Activated CD4-positive, CD25-positive, alpha-beta regulatory T cell treated with anti-CD3 and anti-CD28 coated beads, Interleukin-2, amount 50 U/mL, for 24 hours (primary cell): ENCODE measurements at regions not wholly inside any gene's neighbourhood (a gene's known extent, or its start where the extent isn't known, plus 50 kb on each side); places are given as distances from the start of the nearest gene placed in this dataset.

Experiments used
- ATAC-seq, 2 donors: fragments of 150-1000 bp; cut with Tn5 transposase; one replicate each; pipeline ENCODE4 v1.10.0; 2021; ENCODE audit warnings: mild to moderate bottlenecking in 1 of 2, moderate library complexity in 1 of 2

GRCh38 chr9:8078641-8079140 is 279.1 kb upstream of the DMAC1 start:
- ATAC-seq, result no peak

DNA sequence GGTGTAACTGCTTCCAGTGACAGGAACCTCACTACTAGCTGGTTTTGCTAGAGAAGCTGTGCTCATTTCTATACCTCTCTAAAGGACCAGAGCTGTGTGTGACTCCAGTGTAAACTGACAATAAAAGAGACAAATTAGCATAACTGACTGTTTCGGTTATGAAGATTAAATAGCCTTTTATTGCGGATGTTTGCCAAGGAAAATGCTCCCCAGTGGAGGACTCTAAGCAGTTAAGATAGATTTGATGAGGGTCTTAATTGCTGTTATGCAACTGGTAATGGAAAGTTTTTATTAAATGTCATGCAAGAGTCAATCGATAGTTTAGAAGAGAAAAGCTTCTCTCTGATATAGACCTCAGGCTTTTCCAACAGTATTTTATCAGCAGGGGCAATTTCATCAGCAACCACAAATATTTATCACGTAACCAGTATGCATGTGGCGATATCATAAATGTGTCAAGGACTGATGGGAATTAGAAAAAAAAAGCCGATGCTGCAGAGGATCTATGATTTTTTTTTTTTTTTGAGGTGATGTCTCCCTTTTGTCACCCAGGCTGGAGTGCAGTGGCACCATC is 275.2 kb upstream of the DMAC1 start:
- ATAC-seq, result no peak

DNA sequence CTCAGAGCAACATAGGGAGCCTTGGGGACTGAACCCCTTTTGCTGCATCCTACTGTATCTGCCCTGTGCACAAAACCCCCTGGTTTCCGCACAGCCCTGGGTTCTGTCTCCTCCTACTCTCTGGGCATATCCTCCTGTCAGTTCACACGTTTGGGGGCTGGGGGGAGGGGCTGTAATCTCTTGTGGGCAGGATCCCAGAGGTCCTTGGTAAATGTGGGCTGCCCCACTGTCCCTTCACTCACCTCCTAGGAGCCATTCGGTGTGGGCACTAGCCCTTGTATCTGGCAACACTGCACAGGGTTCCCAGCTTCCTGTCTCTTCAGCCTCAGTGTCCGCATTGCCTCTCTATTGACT is 271.8 kb upstream of the DMAC1 start:
- ATAC-seq, result no peak

DNA sequence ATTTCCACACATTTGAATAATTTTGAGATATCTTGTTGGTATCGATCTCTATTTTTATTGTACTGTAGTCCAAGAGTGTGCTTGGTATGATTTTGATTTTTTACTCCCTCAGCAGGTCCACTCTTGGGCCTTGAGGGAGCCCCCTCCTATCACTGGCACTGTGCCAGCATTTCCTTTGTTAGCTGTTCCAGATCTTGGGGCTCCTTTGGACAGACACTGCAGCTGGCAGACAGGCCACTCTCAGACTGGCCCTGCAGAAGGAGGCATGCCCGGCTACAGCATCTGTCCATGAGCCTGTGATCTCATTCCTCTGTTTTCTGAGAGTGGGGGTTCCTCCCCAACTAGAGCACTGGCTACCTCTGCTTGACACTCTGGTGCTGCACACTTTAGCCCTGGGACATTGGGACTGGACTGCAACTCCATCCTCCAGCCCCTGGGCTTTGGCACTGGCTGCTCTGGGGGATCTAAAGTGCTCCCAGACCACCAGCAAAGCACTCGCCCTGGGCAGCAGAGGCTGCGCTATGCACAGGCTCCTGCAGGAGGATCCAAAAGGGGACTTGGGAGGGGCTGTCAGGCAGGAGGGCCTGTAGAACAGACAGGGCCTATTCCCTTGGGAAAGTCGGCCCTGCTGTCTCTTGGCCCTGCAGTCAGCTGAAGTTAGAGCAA is 271.3 kb upstream of the DMAC1 start:
- no peak for ATAC-seq

GRCh38 chr9:8062459-8062858 is 262.9 kb upstream of the DMAC1 start:
- no peak for ATAC-seq

DNA sequence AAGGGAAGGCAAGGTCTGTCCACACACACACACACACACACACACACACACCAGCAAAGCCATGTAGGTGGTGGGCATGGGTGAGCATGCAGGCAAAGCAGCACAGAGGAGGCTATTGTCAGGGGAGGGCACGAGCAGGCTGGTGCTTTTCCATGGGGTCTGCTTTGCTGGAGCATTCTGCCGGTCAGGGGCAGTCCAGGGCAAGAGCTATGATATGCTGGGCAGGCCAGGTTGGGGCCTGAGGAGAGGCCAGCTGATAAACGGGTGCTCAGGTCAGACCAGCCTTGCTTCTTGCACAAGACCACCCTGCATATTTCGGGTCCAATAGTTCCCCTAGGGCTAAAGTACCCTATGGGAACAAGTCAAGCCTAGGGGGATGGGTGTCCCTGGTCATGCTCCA is 253.9 kb upstream of the DMAC1 start:
- no peak for ATAC-seq

- no peak for ATAC-seq
Observed at GRCh38 chr9:8052991-8053390, 253.4 kb upstream of the DMAC1 start.

- no peak for ATAC-seq
Observed at GRCh38 chr9:8037745-8038144, 238.2 kb upstream of the DMAC1 start.

GRCh38 chr9:8036914-8037524 is 237.4 kb upstream of the DMAC1 start:
- no peak for ATAC-seq

GRCh38 chr9:8033794-8034193 is 234.2 kb upstream of the DMAC1 start:
- no peak for ATAC-seq

GRCh38 chr9:8030095-8030494 is 230.5 kb upstream of the DMAC1 start:
- no peak for ATAC-seq

DNA sequence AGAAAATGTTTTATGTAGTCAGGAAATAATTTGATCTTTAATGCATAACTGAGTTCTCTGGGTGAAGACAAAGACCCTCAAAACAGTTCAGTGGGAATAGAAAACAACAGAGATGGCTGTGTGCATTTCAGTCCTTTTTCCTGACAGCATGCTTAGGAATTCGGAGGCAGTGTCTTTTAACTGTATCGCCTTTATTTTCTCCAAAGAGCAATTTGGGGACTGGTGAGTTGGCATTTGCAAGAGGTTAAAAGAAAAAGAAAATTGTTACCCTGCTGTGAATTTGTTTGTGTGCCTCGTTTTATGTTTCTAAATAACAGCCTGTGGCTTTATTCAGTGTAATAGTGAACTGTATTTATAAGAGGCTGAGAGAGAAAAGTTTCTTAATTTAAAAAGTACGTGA is 227.8 kb upstream of the DMAC1 start:
- no peak for ATAC-seq

DNA sequence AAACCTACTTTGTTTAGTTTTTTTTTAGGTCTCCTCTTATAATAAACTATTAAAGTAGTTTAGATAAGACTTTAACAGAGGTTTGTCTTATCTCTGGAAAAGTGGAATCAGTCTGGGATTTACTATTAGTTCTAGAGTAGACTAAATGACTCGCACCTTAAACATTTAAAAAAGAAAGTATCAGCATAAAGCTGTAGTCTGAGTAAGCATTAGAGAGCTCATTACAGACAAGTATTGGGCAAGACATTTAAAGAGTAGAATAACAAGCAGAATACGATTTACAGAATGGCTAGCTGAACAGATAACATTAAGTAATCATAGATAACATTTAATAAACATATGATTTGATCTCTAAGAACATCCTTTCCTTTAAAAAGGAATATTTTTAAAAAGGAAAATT is 226.0 kb upstream of the DMAC1 start:
- no peak for ATAC-seq

DNA sequence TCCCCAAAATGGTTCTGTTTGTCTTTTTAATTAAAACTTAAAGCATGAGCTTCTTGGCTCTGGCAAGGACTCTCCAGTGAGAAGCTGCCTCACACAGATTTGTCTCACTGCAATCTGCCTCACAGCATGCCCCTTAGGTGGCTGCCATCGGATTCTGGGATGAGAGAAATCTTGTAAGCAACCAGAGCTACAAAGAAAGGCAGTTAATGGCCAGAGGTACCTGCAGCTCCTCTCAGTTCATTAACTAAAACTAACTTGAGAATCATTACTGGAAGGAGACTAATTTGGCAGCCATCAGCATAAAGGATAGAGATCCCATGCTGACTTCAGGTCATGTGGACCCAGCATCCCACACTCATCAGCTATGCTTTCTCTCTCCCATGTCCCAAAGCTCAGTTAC is 220.6 kb upstream of the DMAC1 start:
- ATAC-seq, result no peak

- ATAC-seq, result no peak
Observed at GRCh38 chr9:8019636-8020035, 220.1 kb upstream of the DMAC1 start.

- ATAC-seq, result peak in 1 of 2 donors; percentile 46
Observed at GRCh38 chr9:8014997-8015682, 215.6 kb upstream of the DMAC1 start.

- ATAC-seq, result no peak
Observed at GRCh38 chr9:8012986-8013385, 213.4 kb upstream of the DMAC1 start.

DNA sequence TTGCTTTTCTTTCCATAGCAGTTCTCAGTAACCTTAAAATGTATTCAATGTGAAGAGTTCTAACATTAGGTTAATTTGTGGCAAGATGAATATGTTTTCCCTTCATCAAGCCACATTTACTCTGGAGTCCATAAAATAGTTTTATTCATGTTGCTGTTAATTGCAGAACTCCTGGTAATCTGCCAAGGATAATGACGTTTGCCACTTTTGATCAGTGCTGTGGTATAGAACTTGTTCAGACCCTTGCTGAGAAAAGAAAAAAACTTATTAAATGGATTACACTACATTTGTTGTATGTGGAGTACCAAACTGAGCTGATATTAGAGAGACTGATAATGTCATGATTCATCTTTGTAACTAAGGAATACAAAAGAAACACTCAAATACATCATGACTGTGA is 212.4 kb upstream of the DMAC1 start:
- no peak for ATAC-seq

- ATAC-seq, result no peak
Observed at GRCh38 chr9:7996558-7996957, 197.0 kb upstream of the DMAC1 start.

- peak; percentile 73 to 76 for ATAC-seq
Observed at GRCh38 chr9:7988644-7989280, 189.2 kb upstream of the DMAC1 start.

GRCh38 chr9:7984692-7985091 is 185.1 kb upstream of the DMAC1 start:
- ATAC-seq, result no peak

DNA sequence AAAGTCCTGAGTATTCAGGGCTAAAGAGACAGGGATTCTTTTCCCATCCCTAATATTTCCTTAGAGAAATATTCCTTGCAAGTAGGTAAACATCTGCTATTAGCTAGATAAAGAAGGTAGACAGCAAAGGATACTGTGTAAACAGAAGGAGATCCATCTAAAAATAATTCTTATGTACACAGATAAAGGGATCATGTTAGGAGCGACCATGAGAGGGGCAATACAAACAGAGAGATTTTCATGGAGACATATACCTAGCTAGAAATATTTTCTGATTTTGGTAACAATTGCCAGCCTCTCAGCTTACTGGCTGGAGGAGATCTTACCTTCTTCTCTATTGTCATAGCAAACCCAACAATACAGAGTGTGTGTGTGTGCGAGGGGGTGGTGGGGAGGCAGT is 184.6 kb upstream of the DMAC1 start:
- ATAC-seq, result no peak

DNA sequence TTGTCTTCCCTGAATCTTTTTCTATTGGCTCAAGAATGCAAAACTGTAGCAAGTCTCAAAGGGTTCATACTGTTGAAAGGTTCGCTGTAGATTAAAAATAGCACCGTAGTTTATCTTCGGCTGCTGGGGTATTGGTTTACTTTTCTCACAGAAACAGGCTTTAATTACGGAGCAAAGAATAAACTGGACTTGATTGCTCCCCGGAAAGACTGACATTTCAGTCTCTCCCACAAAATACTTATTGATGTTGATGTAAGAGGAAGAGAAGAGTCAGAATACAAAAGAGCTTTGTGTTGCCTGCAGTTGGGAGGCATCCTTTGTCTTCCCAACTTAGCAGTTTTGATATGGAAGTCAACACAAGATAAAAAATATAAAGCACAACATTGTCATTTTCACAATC is 183.9 kb upstream of the DMAC1 start:
- ATAC-seq, result no peak
